ENCODE measurements at regions not wholly inside any gene's neighbourhood (a gene's known extent, or its start where the extent isn't known, plus 50 kb on each side); places are given as distances from the start of the nearest gene placed in this dataset.
"Not testable (repeated sequence)": the region's sequence is repeated elsewhere in the genome, so short reads cannot be mapped to it uniquely, and the experiment has no call there.

DNA sequence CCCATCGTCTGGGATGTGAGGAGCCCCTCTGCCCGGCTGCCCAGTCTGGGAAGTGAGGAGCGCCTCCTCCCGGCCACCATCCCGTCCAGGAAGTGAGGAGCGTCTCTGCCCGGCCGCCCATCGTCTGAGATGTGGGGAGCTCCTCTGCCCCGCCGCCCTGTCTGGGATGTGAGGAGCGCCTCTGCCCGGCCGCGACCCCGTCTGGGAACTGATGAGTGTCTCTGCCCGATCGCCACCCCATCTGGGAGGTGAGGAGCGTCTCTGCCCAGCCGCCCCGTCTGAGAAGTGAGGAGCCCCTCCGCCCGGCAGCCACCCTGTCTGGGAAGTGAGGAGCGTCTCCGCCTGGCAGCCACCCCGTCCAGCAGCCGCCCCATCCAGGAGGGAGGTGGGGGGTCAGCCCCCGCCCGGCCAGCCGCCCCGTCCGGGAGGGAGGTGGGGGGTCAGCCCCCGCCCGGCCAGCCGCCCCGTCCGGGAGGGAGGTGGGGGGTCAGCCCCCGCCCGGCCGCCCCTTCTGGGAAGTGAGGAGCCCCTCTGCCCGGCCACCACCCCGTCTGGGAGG lies 705.8 kb downstream of the DTWD2 start:
- H3K27ac ChIP-seq (ENCODE audit: low read length); H3K9me3 ChIP-seq (replicated peaks; ENCODE audit: control insufficient read depth, low read depth, low read length); DNase-seq; H3K4me1 ChIP-seq (ENCODE audit: control insufficient read depth, insufficient read depth, low read length); H3K36me3 ChIP-seq (ENCODE audit: control insufficient read depth, insufficient read depth, low read length); H3K27me3 ChIP-seq (ENCODE audit: control insufficient read depth, insufficient read depth, low read length); H3K4me3 ChIP-seq (ENCODE audit: low read length): not testable (repeated sequence)
- WGBS (ENCODE audit: insufficient coverage), result 99% methylated on average over 23 of the region's 42 CpGs

DNA sequence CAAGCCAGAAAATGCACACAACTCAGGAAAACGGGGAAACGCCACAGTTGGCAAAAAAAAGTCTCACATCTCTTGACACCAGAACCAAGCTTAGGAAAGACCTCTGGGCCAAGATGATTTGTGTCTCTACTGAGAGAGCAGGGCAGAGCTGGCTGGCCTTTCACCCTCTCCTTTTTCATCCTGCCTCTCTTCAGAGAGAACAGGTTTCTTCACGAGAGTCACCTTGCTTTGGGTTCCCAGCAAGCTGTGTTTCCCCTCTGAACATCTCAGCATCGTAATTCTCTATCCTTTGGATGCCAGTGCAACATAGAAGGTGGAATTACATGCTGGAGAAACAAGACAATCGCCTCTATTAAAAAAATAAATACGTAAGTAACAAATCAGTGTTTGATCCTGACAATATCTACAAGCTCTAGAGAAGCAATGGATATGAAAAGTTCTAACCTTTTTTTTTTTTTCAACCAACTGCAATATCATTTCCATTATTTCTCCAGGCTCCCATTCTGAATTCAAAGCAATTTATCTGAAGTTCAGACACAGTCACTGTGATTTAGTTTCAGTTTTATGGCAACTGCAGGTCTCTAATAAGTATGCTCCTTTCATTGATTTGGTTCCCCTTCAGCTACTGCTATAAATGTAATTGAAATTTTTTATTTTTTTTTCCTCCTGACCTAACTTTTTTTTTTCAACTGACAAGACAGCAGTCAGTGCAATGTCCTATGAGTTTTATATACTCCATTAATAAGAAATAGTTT lies 708.6 kb downstream of the DTWD2 start:
- H3K27me3 ChIP-seq (ENCODE audit: control insufficient read depth, insufficient read depth, low read length), result no peaks in the 10 kb centered on the region
- WGBS (ENCODE audit: insufficient coverage), result 65% methylated on average over 2 of the region's 6 CpGs

DNA sequence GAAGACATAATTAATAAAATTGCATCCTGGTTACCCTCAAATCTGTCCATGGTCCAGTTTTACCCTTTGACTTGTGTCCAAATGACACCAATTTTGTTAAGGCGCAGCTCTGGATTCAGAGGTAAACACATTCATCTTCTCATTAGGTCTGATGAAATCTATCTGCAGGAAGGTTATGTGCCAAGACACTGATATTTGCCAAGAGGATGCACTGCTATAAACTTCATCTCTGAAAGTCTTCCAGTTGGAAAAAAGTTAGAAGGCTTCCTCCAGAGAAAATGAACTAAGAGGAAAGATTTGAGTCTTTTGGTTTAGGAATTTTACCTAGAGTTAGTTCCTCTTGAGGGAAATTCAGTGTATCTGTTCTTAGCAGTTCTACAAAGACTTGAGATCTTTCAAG lies 717.8 kb downstream of the DTWD2 start:
- H3K9me3 ChIP-seq (replicated peaks; ENCODE audit: control insufficient read depth, low read depth, low read length), result no peaks in the 10 kb centered on the region
- no peaks in the 10 kb centered on the region for H3K36me3 ChIP-seq (ENCODE audit: control insufficient read depth, insufficient read depth, low read length)
- no peak overlapping the region for H3K4me3 ChIP-seq (ENCODE audit: low read length)
- WGBS (ENCODE audit: insufficient coverage), result no CpG with 5 or more reads among the region's 1 CpG
- DNase-seq, result peak; percentile 70
- no peaks in the 10 kb centered on the region for H3K27me3 ChIP-seq (ENCODE audit: control insufficient read depth, insufficient read depth, low read length)
- no peaks in the 10 kb centered on the region for H3K4me1 ChIP-seq (ENCODE audit: control insufficient read depth, insufficient read depth, low read length)
- H3K27ac ChIP-seq (ENCODE audit: low read length), result no peak overlapping the region

More for the DNA sequence above, 708.6 kb downstream of the DTWD2 start:
- no peaks in the 10 kb centered on the region for H3K36me3 ChIP-seq (ENCODE audit: control insufficient read depth, insufficient read depth, low read length)
- H3K27ac ChIP-seq (ENCODE audit: low read length), result no peak overlapping the region
- no peak for DNase-seq
- H3K9me3 ChIP-seq (replicated peaks; ENCODE audit: control insufficient read depth, low read depth, low read length), result no peaks in the 10 kb centered on the region
- no peak overlapping the region for H3K4me3 ChIP-seq (ENCODE audit: low read length)
- H3K4me1 ChIP-seq (ENCODE audit: control insufficient read depth, insufficient read depth, low read length), result no peaks in the 10 kb centered on the region

DNA sequence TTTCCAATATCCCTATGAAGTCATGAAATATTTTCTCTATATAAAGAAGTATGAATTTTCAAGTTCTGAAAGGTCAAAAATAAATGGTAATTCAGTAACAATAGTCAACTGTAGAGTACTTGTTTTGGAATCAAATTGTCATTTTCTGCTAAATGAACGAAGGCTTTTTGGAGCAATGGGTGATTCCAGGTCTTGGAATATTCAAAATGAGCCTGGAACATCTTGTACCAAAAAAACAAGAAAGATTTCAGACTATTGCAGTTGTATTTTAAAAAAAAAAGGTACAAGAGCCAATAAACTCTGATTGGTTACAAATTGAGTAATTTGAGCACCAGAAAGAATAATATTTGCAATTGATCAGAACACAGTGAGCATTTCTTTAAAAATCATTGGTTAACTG lies 730.1 kb downstream of the DTWD2 start:
- WGBS (ENCODE audit: insufficient coverage), result no CpG with 5 or more reads among the region's 1 CpG
- Histone ChIP-seq H3K4me3 (ENCODE audit: low read length) (no peak overlapping the region), H3K9me3 (replicated peaks; ENCODE audit: control insufficient read depth, low read depth, low read length) (no peaks in the 10 kb centered on the region), H3K27me3 (ENCODE audit: control insufficient read depth, insufficient read depth, low read length) (no peaks in the 10 kb centered on the region), H3K27ac (ENCODE audit: low read length) (no peak overlapping the region), H3K36me3 (ENCODE audit: control insufficient read depth, insufficient read depth, low read length) (no peaks in the 10 kb centered on the region), H3K4me1 (ENCODE audit: control insufficient read depth, insufficient read depth, low read length) (no peaks in the 10 kb centered on the region)
- DNase-seq, result no peak

DNA sequence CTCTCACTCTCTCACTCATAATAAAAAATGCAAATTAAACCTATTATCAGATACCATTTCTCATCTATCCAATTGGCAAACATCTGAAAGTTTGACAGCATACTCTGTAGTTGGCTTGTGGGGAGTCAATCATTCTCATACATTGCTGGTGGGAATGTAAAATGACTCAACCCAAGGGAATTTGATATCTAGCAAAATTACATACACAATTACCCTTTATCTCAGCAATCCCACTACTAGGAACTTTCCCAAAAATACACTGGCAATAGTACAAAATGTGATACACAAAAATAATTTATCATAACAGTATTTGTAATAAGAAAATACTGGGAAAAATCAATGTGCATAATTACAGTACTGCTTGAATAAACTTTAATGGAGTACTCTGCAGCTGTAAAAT lies 731.3 kb downstream of the DTWD2 start:
- Histone ChIP-seq H3K27ac (ENCODE audit: low read length) (no peak overlapping the region), H3K36me3 (ENCODE audit: control insufficient read depth, insufficient read depth, low read length) (no peaks in the 10 kb centered on the region), H3K9me3 (replicated peaks; ENCODE audit: control insufficient read depth, low read depth, low read length) (no peaks in the 10 kb centered on the region), H3K4me1 (ENCODE audit: control insufficient read depth, insufficient read depth, low read length) (no peaks in the 10 kb centered on the region), H3K4me3 (ENCODE audit: low read length) (no peak overlapping the region), H3K27me3 (ENCODE audit: control insufficient read depth, insufficient read depth, low read length) (no peaks in the 10 kb centered on the region)
- DNase-seq, result peak; percentile 39

DNA sequence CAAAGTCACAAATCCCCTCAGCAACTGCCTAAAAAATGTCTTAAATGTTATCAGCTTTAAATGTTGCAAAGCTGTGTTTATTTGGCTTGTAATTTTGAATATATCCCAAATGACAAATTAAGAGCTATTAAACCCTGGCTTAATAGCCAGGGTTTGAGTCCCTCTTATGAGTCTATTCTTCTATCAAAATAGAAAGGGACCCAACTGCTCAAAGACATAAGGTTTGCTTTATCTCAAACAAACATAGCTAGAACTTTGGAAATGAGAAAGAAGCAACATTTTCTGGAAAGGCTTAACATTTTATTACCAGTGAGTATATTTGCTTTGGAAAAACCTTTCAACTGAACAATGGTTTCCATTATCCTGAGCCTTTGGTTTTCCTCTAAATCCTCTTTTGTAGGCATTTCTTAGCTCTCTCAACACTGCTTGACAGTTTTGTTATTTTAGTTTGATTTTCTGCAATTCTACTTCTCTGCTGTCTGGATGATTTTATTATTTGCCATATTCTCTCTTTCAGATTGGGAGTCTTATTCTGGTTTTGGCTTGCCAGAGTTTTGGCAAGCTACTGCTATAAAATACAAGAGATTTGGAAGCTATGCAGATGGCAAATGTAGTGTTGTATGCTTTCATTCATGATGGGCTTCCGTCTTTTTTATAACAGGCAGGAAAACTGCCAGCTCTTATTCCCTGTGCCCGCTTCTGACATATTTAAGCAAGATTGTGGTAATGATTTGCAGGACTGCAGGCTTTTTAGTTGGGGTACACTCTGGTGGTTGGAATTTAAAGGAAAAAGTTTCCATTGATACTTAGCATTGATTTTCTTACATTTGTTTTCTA lies 734.9 kb downstream of the DTWD2 start:
- H3K27me3 ChIP-seq (ENCODE audit: control insufficient read depth, insufficient read depth, low read length), result no peaks in the 10 kb centered on the region
- no peak overlapping the region for H3K4me3 ChIP-seq (ENCODE audit: low read length)
- no peaks in the 10 kb centered on the region for H3K36me3 ChIP-seq (ENCODE audit: control insufficient read depth, insufficient read depth, low read length)
- WGBS (ENCODE audit: insufficient coverage), result no CpG with 5 or more reads among the region's 2 CpGs
- no peak overlapping the region for H3K27ac ChIP-seq (ENCODE audit: low read length)
- peaks cover 8% of the 10 kb centered on the region for H3K9me3 ChIP-seq (replicated peaks; ENCODE audit: control insufficient read depth, low read depth, low read length)
- peak; percentile 72 for DNase-seq
- no peaks in the 10 kb centered on the region for H3K4me1 ChIP-seq (ENCODE audit: control insufficient read depth, insufficient read depth, low read length)

DNA sequence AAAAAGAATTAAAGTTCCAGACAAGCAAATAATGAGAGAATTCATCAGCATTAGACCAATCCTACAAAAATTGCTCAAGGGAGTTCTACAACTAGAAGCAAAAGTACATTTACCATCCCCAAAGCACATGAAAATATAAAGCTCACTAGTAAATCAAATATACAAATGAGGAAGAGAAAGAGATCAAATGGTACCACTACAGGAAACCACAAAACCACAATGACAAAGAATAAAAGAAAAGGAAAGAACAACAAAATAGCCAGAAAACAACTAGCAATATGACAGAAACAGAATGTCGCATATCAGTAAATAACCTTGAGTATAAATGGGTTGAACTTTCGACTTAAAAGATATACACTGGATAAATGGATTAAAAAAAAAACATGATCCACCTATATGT lies 739.0 kb downstream of the DTWD2 start:
- Histone ChIP-seq H3K27ac (ENCODE audit: low read length) (no peak overlapping the region), H3K36me3 (ENCODE audit: control insufficient read depth, insufficient read depth, low read length) (no peaks in the 10 kb centered on the region), H3K9me3 (replicated peaks; ENCODE audit: control insufficient read depth, low read depth, low read length) (peaks cover 10% of the 10 kb centered on the region), H3K4me1 (ENCODE audit: control insufficient read depth, insufficient read depth, low read length) (no peaks in the 10 kb centered on the region), H3K4me3 (ENCODE audit: low read length) (no peak overlapping the region), H3K27me3 (ENCODE audit: control insufficient read depth, insufficient read depth, low read length) (no peaks in the 10 kb centered on the region)
- WGBS (ENCODE audit: insufficient coverage), result no CpG with 5 or more reads among the region's 2 CpGs
- DNase-seq, result no peak

DNA sequence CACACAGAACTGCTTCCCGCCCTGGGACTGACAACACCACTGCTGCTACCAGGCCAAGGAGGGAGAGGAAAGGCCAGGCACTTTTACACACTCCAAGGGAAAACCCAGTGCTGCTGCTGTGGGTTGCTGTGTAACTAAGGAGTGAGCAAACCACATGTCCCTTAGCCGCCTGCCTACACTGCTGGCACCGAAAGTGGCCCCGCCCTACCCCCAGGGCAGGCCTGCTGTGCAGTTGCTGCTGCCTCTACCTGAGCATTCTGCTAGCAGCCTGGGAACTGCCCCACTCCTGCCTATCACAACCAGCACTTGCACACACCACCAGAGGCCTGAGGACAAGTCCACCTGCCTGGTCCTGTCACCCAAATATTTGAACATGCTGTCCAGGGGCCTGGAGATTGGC lies 740.9 kb downstream of the DTWD2 start:
- 100% methylated on average over 3 of the region's 4 CpGs for WGBS (ENCODE audit: insufficient coverage)
- H3K27me3 ChIP-seq (ENCODE audit: control insufficient read depth, insufficient read depth, low read length), result no peaks in the 10 kb centered on the region
- no peaks in the 10 kb centered on the region for H3K36me3 ChIP-seq (ENCODE audit: control insufficient read depth, insufficient read depth, low read length)
- H3K27ac ChIP-seq (ENCODE audit: low read length), result no peak overlapping the region
- no peak overlapping the region for H3K4me3 ChIP-seq (ENCODE audit: low read length)
- H3K9me3 ChIP-seq (replicated peaks; ENCODE audit: control insufficient read depth, low read depth, low read length), result peaks cover 10% of the 10 kb centered on the region
- DNase-seq, result no peak
- H3K4me1 ChIP-seq (ENCODE audit: control insufficient read depth, insufficient read depth, low read length), result no peaks in the 10 kb centered on the region

DNA sequence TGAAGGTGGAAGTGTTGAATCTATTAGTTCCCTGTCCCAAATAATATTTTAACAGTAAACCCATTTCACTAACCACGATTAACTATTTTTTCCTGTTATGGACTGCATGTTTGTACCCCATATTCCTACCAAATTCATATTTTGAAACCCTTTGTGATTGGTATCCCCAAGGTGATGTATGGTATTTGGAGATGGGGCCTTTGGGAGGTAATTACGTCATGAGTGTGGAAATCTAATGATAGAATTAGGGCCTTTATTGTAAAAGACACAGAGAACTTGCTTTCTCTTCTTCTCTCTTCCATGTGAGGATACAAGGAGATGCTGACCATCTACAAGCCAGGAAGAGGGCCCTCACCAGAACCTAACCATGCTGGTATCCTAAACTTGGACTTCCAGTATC lies 744.7 kb downstream of the DTWD2 start:
- H3K27ac ChIP-seq (ENCODE audit: low read length), result no peak overlapping the region
- no peaks in the 10 kb centered on the region for H3K36me3 ChIP-seq (ENCODE audit: control insufficient read depth, insufficient read depth, low read length)
- H3K4me3 ChIP-seq (ENCODE audit: low read length), result no peak overlapping the region
- H3K9me3 ChIP-seq (replicated peaks; ENCODE audit: control insufficient read depth, low read depth, low read length), result peaks cover 2% of the 10 kb centered on the region
- no peaks in the 10 kb centered on the region for H3K27me3 ChIP-seq (ENCODE audit: control insufficient read depth, insufficient read depth, low read length)
- no peak for DNase-seq
- H3K4me1 ChIP-seq (ENCODE audit: control insufficient read depth, insufficient read depth, low read length), result no peaks in the 10 kb centered on the region
- WGBS (ENCODE audit: insufficient coverage), result no CpG with 5 or more reads among the region's 2 CpGs

DNA sequence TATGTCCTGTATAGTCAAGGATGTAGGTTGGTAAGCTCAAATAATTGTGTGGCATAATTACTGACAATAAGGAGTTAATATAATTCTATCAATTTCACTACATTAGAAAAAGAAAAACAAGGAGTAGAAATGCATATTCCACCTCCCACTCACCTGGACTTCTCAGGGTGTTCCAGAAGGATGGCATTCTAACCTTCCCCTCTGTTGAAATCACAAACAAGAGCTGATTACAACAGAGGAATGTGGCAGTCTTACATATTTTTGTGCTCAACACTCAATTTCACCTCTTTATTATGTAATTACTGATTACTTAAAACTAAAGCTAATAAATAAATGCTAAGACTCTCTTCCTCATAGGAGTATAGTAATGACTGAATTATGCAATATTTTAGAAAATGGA lies 745.3 kb downstream of the DTWD2 start:
- no peak overlapping the region for H3K4me3 ChIP-seq (ENCODE audit: low read length)
- H3K4me1 ChIP-seq (ENCODE audit: control insufficient read depth, insufficient read depth, low read length), result no peaks in the 10 kb centered on the region
- peaks cover 2% of the 10 kb centered on the region for H3K9me3 ChIP-seq (replicated peaks; ENCODE audit: control insufficient read depth, low read depth, low read length)
- no peaks in the 10 kb centered on the region for H3K36me3 ChIP-seq (ENCODE audit: control insufficient read depth, insufficient read depth, low read length)
- H3K27me3 ChIP-seq (ENCODE audit: control insufficient read depth, insufficient read depth, low read length), result no peaks in the 10 kb centered on the region
- no peak for DNase-seq
- no peak overlapping the region for H3K27ac ChIP-seq (ENCODE audit: low read length)

Data from muscle of leg (tissue), 3 donors.